ENCODE measurements at regions not wholly inside any gene's neighbourhood (a gene's known extent, or its start where the extent isn't known, plus 50 kb on each side); places are given as distances from the start of the nearest gene placed in this dataset.
"Not testable (repeated sequence)": the region's sequence is repeated elsewhere in the genome, so short reads cannot be mapped to it uniquely, and the experiment has no call there.

GRCh38 chr1:212166244-212166643, 119.0 kb upstream of the PPP2R5A start:
- in situ Hi-C loops (cut with HindIII; ENCODE audit: low sequenced_read_pairs): no loop called here
- DNase-seq (ENCODE audit: low read depth, low spot score): no peak
- TF ChIP-seq CTCF (IDR thresholded peaks at IDR 0.05; ENCODE audit: low read depth, low read length): no peak

GRCh38 chr1:212166644-212167043, 118.6 kb upstream of the PPP2R5A start:
- DNase-seq (ENCODE audit: low read depth, low spot score): no peak
- TF ChIP-seq CTCF (IDR thresholded peaks at IDR 0.05; ENCODE audit: low read depth, low read length): no peak
- H3K4me3 ChIP-seq (ENCODE audit: low read depth, low read length): no peak overlapping the region
- in situ Hi-C loops (cut with HindIII; ENCODE audit: low sequenced_read_pairs): no loop called here

More at GRCh38 chr1:212166244-212166643, 119.0 kb upstream of the PPP2R5A start:
- no peak overlapping the region for H3K4me3 ChIP-seq (ENCODE audit: low read depth, low read length)

GRCh38 chr1:212167098-212167497, 118.1 kb upstream of the PPP2R5A start:
- DNase-seq (ENCODE audit: low read depth, low spot score): peak; percentile 20
- no peak overlapping the region for H3K4me3 ChIP-seq (ENCODE audit: low read depth, low read length)
- in situ Hi-C loops (cut with HindIII; ENCODE audit: low sequenced_read_pairs): no loop called here
- TF ChIP-seq CTCF (IDR thresholded peaks at IDR 0.05; ENCODE audit: low read depth, low read length): no peak

GRCh38 chr1:212173567-212173966, 111.6 kb upstream of the PPP2R5A start:
- in situ Hi-C loops (cut with HindIII; ENCODE audit: low sequenced_read_pairs): no loop called here
- H3K4me3 ChIP-seq (ENCODE audit: low read depth, low read length): no peak overlapping the region
- TF ChIP-seq CTCF (IDR thresholded peaks at IDR 0.05; ENCODE audit: low read depth, low read length): no peak
- DNase-seq (ENCODE audit: low read depth, low spot score): no peak

- in situ Hi-C loops (cut with HindIII; ENCODE audit: low sequenced_read_pairs); H3K4me3 ChIP-seq (ENCODE audit: low read depth, low read length); DNase-seq (ENCODE audit: low read depth, low spot score): not testable (repeated sequence)
Observed at GRCh38 chr1:212174295-212174694, 110.9 kb upstream of the PPP2R5A start.

GRCh38 chr1:212177542-212177941, 107.7 kb upstream of the PPP2R5A start:
- in situ Hi-C loops (cut with HindIII; ENCODE audit: low sequenced_read_pairs): no loop called here
- DNase-seq (ENCODE audit: low read depth, low spot score): no peak
- TF ChIP-seq CTCF (IDR thresholded peaks at IDR 0.05; ENCODE audit: low read depth, low read length): no peak
- H3K4me3 ChIP-seq (ENCODE audit: low read depth, low read length): no peak overlapping the region

GRCh38 chr1:212178851-212179250, 106.4 kb upstream of the PPP2R5A start:
- peak; percentile 1 for DNase-seq (ENCODE audit: low read depth, low spot score)
- no peak for TF ChIP-seq CTCF (IDR thresholded peaks at IDR 0.05; ENCODE audit: low read depth, low read length)
- H3K4me3 ChIP-seq (ENCODE audit: low read depth, low read length): no peak overlapping the region
- in situ Hi-C loops (cut with HindIII; ENCODE audit: low sequenced_read_pairs): no loop called here

Measured in astrocyte of the spinal cord (primary cell).